ENCODE measurements at regions not wholly inside any gene's neighbourhood (a gene's known extent, or its start where the extent isn't known, plus 50 kb on each side); places are given as distances from the start of the nearest gene placed in this dataset.

GRCh38 chr2:177053038-177053437 lies 159.6 kb upstream of the HNRNPA3 start:
- DNase-seq (ENCODE audit: low read depth in 2 of 2) = no peak

- DNase-seq (ENCODE audit: low read depth in 2 of 2) = no peak
These were observed 158.9 kb upstream of the HNRNPA3 start for GRCh38 chr2:177053716-177054115.

GRCh38 chr2:177056481-177056929 lies 156.1 kb upstream of the HNRNPA3 start:
- no peak for DNase-seq (ENCODE audit: low read depth in 2 of 2)

- no peak for DNase-seq (ENCODE audit: low read depth in 2 of 2)
These were observed 153.8 kb upstream of the HNRNPA3 start for GRCh38 chr2:177058747-177059146.

GRCh38 chr2:177059293-177059692 lies 153.3 kb upstream of the HNRNPA3 start:
- DNase-seq (ENCODE audit: low read depth in 2 of 2) = no peak

GRCh38 chr2:177063331-177063730 lies 149.3 kb upstream of the HNRNPA3 start:
- DNase-seq (ENCODE audit: low read depth in 2 of 2) = no peak

- DNase-seq (ENCODE audit: low read depth in 2 of 2) = no peak
These were observed 148.2 kb upstream of the HNRNPA3 start for GRCh38 chr2:177064422-177064821.

GRCh38 chr2:177068967-177069366 lies 143.6 kb upstream of the HNRNPA3 start:
- no peak for DNase-seq (ENCODE audit: low read depth in 2 of 2)

- DNase-seq (ENCODE audit: low read depth in 2 of 2) = peak in 1 of 2 experiments; percentile 31
These were observed 140.5 kb upstream of the HNRNPA3 start for GRCh38 chr2:177072090-177072489.

GRCh38 chr2:177073611-177074010 lies 139.0 kb upstream of the HNRNPA3 start:
- DNase-seq (ENCODE audit: low read depth in 2 of 2) = peak in 1 of 2 experiments; percentile 12

GRCh38 chr2:177074099-177074710 lies 138.4 kb upstream of the HNRNPA3 start:
- DNase-seq (ENCODE audit: low read depth in 2 of 2) = no peak

- DNase-seq (ENCODE audit: low read depth in 2 of 2) = peak in 1 of 2 experiments; percentile 14
These were observed 137.3 kb upstream of the HNRNPA3 start for GRCh38 chr2:177075254-177075653.

GRCh38 chr2:177076636-177077179 lies 135.9 kb upstream of the HNRNPA3 start:
- DNase-seq (ENCODE audit: low read depth in 2 of 2) = no peak

- no peak for DNase-seq (ENCODE audit: low read depth in 2 of 2)
These were observed 134.8 kb upstream of the HNRNPA3 start for GRCh38 chr2:177077778-177078177.

GRCh38 chr2:177078416-177078815 lies 134.2 kb upstream of the HNRNPA3 start:
- DNase-seq (ENCODE audit: low read depth in 2 of 2) = no peak

- DNase-seq (ENCODE audit: low read depth in 2 of 2) = no peak
These were observed 133.7 kb upstream of the HNRNPA3 start for GRCh38 chr2:177078855-177079254.

- no peak for DNase-seq (ENCODE audit: low read depth in 2 of 2)
These were observed 131.8 kb upstream of the HNRNPA3 start for GRCh38 chr2:177080746-177081284.

- no peak for DNase-seq (ENCODE audit: low read depth in 2 of 2)
These were observed 128.0 kb upstream of the HNRNPA3 start for GRCh38 chr2:177084607-177085006.

GRCh38 chr2:177088529-177088928 lies 124.1 kb upstream of the HNRNPA3 start:
- no peak for DNase-seq (ENCODE audit: low read depth in 2 of 2)

- DNase-seq (ENCODE audit: low read depth in 2 of 2) = no peak
These were observed 121.6 kb upstream of the HNRNPA3 start for GRCh38 chr2:177090967-177091366.

GRCh38 chr2:177093371-177093770 lies 119.2 kb upstream of the HNRNPA3 start:
- no peak for DNase-seq (ENCODE audit: low read depth in 2 of 2)

GRCh38 chr2:177098001-177098613 lies 114.5 kb upstream of the HNRNPA3 start:
- DNase-seq (ENCODE audit: low read depth in 2 of 2) = no peak

GRCh38 chr2:177101930-177102329 lies 110.7 kb upstream of the HNRNPA3 start:
- no peak for DNase-seq (ENCODE audit: low read depth in 2 of 2)

Data from fibroblast of skin of left quadriceps (primary cell).